HL-60 (cell line): ENCODE measurements at regions not wholly inside any gene's neighbourhood (a gene's known extent, or its start where the extent isn't known, plus 50 kb on each side); places are given as distances from the start of the nearest gene placed in this dataset.

Experiments
- DNase-seq, 2 experiments: peaks; one replicate each; pipeline ENCODE4 v3.0.0-alpha.2; 2010 to 2020; ENCODE audit warnings: low read depth in 1 of 2, low spot score in 1 of 2
- H3K27ac ChIP-seq: fragments of 250-450 bp; sonication (Bioruptor Pico); replicated peaks from 2 replicates; pipeline ENCODE4 v1.5.1; 2020; ENCODE audit warnings: mild to moderate bottlenecking, moderate library complexity
- H3K27me3 ChIP-seq: fragments of 250-450 bp; sonication (Bioruptor Pico); 2 replicates; pipeline ENCODE4 v1.5.1; 2021; ENCODE audit warnings: mild to moderate bottlenecking, moderate library complexity; ENCODE audit not compliant: insufficient read depth, poor library complexity, severe bottlenecking
- H3K4me3 ChIP-seq: replicated peaks from 2 replicates; pipeline ENCODE4 v1.5.1; 2011; ENCODE audit warnings: mild to moderate bottlenecking, control low read depth, low read length; ENCODE audit not compliant: insufficient read depth
- CTCF ChIP-seq: IDR thresholded peaks from one replicate; pipeline ENCODE4 v1.5.1; 2011; ENCODE audit warnings: low read length, control low read depth, inconsistent platforms; ENCODE audit not compliant: insufficient read depth
- GABPA ChIP-seq: IDR thresholded peaks from 2 replicates; pipeline ENCODE4 v1.6.1; 2012; ENCODE audit warnings: low read depth
- POLR2AphosphoS5 ChIP-seq: IDR thresholded peaks from 2 replicates; pipeline ENCODE4 v1.6.1; 2012; ENCODE audit warnings: low read depth
- REST ChIP-seq: IDR thresholded peaks from 2 replicates; pipeline ENCODE4 v1.6.1; 2012; ENCODE audit warnings: low read depth; ENCODE audit not compliant: insufficient replicate concordance
- SPI1 ChIP-seq: IDR thresholded peaks from 2 replicates; pipeline ENCODE4 v1.6.1; 2012; ENCODE audit warnings: low read depth, mild to moderate bottlenecking, borderline replicate concordance

- H3K27ac ChIP-seq: no peak overlapping the region
- no peaks in the 10 kb centered on the region for H3K27me3 ChIP-seq
- H3K4me3 ChIP-seq: no peak overlapping the region
- TF ChIP-seq CTCF: no peak
- TF ChIP-seq SPI1: no peak
- no peak for TF ChIP-seq REST
- TF ChIP-seq GABPA: no peak
- TF ChIP-seq POLR2AphosphoS5: no peak
- DNase-seq: no peak
Observed at GRCh38 chr2:181161615-181162014, 181.2 kb downstream of the UBE2E3 start.

GRCh38 chr2:181163139-181163538 is 182.7 kb downstream of the UBE2E3 start:
- no peak for TF ChIP-seq CTCF
- TF ChIP-seq POLR2AphosphoS5: no peak
- TF ChIP-seq GABPA: no peak
- TF ChIP-seq REST: no peak
- no peak for DNase-seq
- H3K27ac ChIP-seq: no peak overlapping the region

GRCh38 chr2:181163691-181164090 is 183.3 kb downstream of the UBE2E3 start:
- H3K4me3 ChIP-seq: no peak overlapping the region
- no peak overlapping the region for H3K27ac ChIP-seq
- TF ChIP-seq POLR2AphosphoS5 (no peak), GABPA (no peak), SPI1 (no peak), CTCF (no peak), REST (no peak)
- no peaks in the 10 kb centered on the region for H3K27me3 ChIP-seq
- no peak for DNase-seq

More at GRCh38 chr2:181163139-181163538, 182.7 kb downstream of the UBE2E3 start:
- Histone ChIP-seq H3K4me3 (no peak overlapping the region), H3K27me3 (no peaks in the 10 kb centered on the region)
